ENCODE measurements at regions not wholly inside any gene's neighbourhood (a gene's known extent, or its start where the extent isn't known, plus 50 kb on each side); places are given as distances from the start of the nearest gene placed in this dataset.

DNA sequence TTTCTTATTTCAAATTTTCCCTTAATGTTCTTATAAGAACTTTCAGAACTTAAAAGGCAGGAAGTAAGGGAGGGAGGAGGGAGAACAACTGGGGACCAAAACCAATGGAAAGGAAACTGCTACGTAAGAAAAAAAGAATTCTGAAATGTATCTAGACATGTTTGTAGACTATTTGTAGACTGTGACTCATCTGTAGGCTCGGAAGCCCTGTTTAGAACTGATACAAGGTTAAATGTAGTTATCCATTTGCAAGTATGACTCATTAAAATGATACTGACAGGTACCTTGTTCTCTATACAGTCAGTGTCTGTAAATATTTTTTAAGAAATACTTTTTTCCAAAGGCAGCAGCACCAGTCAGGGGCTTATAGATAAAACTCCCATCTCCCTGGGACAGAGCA lies 202.0 kb downstream of the DHX15 start:
- DNase-seq (ENCODE audit: low spot score): no peak
- TF ChIP-seq, protein P1, sequence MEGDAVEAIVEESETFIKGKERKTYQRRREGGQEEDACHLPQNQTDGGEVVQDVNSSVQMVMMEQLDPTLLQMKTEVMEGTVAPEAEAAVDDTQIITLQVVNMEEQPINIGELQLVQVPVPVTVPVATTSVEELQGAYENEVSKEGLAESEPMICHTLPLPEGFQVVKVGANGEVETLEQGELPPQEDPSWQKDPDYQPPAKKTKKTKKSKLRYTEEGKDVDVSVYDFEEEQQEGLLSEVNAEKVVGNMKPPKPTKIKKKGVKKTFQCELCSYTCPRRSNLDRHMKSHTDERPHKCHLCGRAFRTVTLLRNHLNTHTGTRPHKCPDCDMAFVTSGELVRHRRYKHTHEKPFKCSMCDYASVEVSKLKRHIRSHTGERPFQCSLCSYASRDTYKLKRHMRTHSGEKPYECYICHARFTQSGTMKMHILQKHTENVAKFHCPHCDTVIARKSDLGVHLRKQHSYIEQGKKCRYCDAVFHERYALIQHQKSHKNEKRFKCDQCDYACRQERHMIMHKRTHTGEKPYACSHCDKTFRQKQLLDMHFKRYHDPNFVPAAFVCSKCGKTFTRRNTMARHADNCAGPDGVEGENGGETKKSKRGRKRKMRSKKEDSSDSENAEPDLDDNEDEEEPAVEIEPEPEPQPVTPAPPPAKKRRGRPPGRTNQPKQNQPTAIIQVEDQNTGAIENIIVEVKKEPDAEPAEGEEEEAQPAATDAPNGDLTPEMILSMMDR (IDR thresholded peaks at IDR 0.05; ENCODE audit: borderline replicate concordance, control extremely low read depth, extremely low read depth, insufficient read depth, missing control alignments): no peak
- in situ Hi-C loops (cut with MboI; ENCODE audit: low sequenced_read_pairs, unreplicated experiment): no loop called here

DNA sequence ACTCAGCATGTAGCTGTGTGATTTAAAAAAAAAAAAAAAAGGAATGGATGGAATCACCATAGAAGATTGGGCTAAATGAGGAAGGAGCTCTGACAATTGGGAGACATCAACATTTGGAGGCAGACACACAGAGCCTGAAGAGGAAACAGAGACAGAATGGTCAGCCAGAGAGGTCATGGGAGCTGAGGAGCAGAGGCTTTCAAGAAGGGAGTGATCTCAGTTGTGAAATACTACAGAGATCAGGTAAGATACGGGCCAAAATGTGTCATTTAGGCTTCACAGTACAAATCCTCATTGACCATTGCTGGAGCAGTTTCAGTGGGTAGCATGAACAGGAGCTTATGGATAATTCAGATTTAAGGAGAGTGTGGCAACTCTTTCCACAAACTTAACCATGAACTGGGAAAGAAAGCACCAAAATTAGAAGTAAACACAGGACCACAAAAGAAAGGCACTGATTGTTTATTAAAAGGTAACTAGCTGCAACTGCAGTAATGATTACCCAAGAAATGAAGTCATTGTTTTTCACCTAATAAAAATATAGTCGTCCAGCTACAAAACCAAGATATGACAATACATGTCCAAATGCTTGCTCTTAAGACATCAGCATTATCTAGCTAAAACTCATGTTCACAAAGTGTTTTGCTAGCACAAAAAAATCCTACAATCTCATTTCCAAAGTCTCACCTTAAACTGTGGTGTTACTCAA lies 203.2 kb downstream of the DHX15 start:
- in situ Hi-C loops (cut with MboI; ENCODE audit: low sequenced_read_pairs, unreplicated experiment): no loop called here
- DNase-seq (ENCODE audit: low spot score): no peak
- TF ChIP-seq, protein P1 (IDR thresholded peaks at IDR 0.05; ENCODE audit: borderline replicate concordance, control extremely low read depth, extremely low read depth, insufficient read depth, missing control alignments): no peak

DNA sequence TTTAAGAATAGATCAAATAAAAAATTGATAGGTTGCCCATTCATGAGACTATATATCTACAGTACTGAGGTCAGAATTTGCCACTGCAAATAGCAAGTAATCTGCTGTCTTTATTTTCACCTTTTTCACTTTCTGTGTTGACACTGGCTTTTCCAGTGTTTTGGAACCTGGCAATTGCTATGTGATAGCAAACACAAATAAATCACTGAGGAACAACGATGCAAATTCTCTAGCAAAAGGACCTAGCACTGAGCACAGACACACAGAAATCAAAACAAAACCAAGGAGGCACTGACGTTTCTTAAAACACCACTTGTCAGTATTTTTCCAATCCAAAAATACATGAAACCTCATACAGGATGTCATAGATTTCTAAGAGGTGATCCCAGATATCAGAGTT lies 210.7 kb downstream of the DHX15 start:
- DNase-seq (ENCODE audit: low spot score): no peak
- in situ Hi-C loops (cut with MboI; ENCODE audit: low sequenced_read_pairs, unreplicated experiment): no loop called here
- TF ChIP-seq, protein P1 (IDR thresholded peaks at IDR 0.05; ENCODE audit: borderline replicate concordance, control extremely low read depth, extremely low read depth, insufficient read depth, missing control alignments): no peak

DNA sequence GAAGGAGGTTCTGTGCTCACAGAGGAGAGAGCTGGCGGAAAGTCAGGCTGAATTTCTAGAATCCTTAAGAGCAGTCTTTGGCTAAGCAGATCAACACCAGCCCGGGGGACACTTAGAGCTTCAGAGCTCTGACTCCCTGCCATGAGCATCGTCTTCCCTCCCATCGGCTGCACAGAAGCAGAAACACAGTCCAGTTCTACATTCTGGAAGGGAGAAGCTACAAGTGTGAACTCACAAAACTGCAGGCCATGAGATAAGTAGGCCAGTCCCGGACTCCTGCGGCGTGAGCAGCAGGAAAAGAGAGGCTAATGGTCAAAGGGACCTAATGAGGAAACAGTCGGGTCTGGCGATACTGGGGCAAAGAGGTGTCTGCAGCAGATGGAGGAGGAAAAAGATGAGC lies 211.5 kb downstream of the DHX15 start:
- no peak for DNase-seq (ENCODE audit: low spot score)
- TF ChIP-seq, protein P1 (IDR thresholded peaks at IDR 0.05; ENCODE audit: borderline replicate concordance, control extremely low read depth, extremely low read depth, insufficient read depth, missing control alignments): no peak
- in situ Hi-C loops (cut with MboI; ENCODE audit: low sequenced_read_pairs, unreplicated experiment): no loop called here

DNA sequence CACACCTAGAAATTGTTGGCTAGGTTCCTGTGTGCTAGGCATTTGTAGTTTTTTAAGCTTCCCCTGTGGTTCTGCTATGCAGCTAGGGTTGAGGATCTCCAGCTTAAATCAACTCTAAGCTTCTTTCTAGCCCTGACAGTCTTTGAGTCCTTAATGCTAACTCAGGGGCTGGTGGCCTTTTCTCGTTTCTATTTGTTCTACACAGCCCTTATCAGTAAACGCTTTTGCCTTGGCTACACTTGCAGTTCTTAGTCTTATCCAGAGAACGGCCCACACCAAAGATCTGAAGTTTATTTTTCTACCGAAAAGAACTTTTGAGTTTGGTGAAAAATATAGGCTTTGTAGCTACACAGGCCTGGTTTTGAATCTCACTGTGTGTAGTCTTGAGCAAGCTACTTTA lies 212.0 kb downstream of the DHX15 start:
- DNase-seq (ENCODE audit: low spot score): no peak

DNA sequence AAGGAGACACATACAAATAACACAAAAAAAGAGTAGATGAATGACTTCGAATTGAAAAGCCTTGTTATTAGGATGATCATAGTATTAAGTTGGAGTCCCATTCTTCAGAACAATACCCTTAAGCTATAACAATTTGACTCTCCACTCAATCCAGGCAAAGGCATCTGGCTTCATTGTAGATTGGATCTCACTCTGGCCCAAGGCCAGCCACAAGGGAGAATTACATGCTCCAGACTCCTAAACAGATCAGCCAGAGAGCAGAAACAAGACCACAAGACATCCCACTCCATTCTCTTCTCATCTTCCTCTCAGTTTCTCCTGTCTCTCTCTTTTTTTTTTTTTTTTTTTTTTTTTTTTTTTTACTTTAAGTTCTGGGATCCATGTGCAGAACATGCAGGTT lies 213.9 kb downstream of the DHX15 start:
- TF ChIP-seq, protein P1 (IDR thresholded peaks at IDR 0.05; ENCODE audit: borderline replicate concordance, control extremely low read depth, extremely low read depth, insufficient read depth, missing control alignments): no peak
- in situ Hi-C loops (cut with MboI; ENCODE audit: low sequenced_read_pairs, unreplicated experiment): no loop called here
- DNase-seq (ENCODE audit: low spot score): no peak

More for the DNA sequence above, 212.0 kb downstream of the DHX15 start:
- TF ChIP-seq, protein P1 (IDR thresholded peaks at IDR 0.05; ENCODE audit: borderline replicate concordance, control extremely low read depth, extremely low read depth, insufficient read depth, missing control alignments): no peak
- in situ Hi-C loops (cut with MboI; ENCODE audit: low sequenced_read_pairs, unreplicated experiment): no loop called here
